Neural progenitor cell (in vitro differentiated cells): ENCODE measurements at regions not wholly inside any gene's neighbourhood (a gene's known extent, or its start where the extent isn't known, plus 50 kb on each side); places are given as distances from the start of the nearest gene placed in this dataset.

ENCODE experiments used
- CTCF ChIP-seq: fragments of 200-600 bp; sonication (generic); IDR thresholded peaks from 2 replicates; pipeline ENCODE4 v1.5.1; 2017; ENCODE audit warnings: antibody characterized with exemption, mild to moderate bottlenecking
- EZH2 ChIP-seq: fragments of 200-600 bp; sonication (generic); IDR thresholded peaks from 2 replicates; pipeline ENCODE4 v1.6.1; 2017; ENCODE audit warnings: antibody characterized with exemption, mild to moderate bottlenecking, moderate library complexity
- EZH2phosphoT487 ChIP-seq: fragments of 200-600 bp; sonication (generic); IDR thresholded peaks from 2 replicates; pipeline ENCODE4 v1.6.1; 2017; ENCODE audit warnings: antibody characterized with exemption

- TF ChIP-seq EZH2 (no peak), CTCF (no peak), EZH2phosphoT487 (no peak)
Observed at GRCh38 chr10:90420637-90421318, 437.1 kb downstream of the HTR7 start.
